ENCODE measurements at regions not wholly inside any gene's neighbourhood (a gene's known extent, or its start where the extent isn't known, plus 50 kb on each side); places are given as distances from the start of the nearest gene placed in this dataset.
A peak's percentile ranks its signal among the peaks of the same experiment; 100 is the strongest.
"Not testable (repeated sequence)": the region's sequence is repeated elsewhere in the genome, so short reads cannot be mapped to it uniquely, and the experiment has no call there.

DNA sequence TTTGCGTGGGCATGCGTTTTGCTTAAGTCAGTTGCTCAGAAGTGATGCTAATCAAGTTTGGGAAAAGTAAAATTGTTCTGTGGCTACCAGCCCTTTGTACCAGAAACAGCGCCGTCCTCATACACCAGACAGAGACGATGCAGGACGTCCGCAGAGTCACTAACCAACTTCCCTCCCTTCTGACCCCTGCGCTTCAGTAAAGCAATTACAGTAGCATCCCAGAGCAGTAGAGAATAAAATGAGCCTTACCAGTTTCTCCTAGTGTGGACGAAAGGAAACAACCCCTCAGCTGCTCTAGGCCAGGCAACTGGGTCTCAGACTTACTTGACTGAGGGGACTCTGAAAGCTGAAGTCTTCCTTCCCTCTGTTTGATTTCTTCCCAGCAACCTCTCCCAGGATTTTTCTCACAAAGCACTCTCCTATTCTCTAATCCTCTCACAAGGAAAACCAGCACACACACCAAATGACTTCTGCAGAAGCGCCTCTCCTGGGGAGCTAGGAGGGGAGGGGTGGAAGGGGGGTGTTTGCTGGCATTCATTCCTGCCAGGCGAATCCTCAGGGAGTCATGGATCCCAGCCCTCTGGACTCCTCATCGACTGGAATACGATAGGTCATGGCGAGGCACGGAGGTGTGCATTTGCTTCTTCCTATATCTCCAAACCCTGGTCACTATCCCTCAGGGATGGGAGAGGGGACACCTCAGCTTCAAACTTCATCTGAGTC is 56.0 kb upstream of the MID1 start:
- no peak for DNase-seq

DNA sequence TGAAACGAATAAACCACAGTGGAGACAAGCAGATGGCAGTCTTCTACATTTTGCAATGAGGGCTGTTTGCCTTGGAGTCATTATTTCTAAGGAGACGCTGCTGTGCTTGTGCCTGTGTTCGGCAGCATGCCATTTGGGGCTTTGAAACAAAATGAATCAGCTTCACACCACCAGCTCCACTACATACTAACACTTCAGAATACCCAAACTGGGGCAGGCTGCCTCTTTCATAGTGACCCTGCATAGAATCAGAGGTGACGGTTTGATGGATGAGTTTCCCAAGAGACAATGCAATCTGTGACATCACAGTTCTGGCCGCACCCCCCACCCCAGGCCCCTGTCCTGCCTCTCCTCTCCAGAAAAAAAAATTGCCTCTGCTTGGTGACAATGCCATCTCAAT is 57.1 kb upstream of the MID1 start:
- DNase-seq, result no peak

DNA sequence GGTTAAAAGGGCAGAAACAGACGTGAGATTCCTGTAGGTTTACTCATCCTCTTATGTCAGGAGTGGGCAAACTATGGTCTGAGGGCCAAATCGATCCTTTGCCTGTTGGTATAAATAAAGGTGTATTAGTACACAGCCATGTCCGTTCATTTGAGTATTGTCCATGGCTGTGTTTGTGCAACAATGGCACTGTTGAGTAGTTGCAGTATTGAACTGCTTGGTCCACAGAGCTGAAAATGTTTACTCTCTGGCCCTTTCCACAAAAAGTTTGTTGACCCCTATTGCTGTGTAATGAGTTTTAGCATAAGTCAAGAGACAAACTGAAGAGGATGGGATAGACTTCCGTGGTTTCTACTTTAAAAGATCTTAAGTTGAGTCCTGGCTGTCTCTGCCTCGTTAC is 59.0 kb upstream of the MID1 start:
- no peak for DNase-seq

DNA sequence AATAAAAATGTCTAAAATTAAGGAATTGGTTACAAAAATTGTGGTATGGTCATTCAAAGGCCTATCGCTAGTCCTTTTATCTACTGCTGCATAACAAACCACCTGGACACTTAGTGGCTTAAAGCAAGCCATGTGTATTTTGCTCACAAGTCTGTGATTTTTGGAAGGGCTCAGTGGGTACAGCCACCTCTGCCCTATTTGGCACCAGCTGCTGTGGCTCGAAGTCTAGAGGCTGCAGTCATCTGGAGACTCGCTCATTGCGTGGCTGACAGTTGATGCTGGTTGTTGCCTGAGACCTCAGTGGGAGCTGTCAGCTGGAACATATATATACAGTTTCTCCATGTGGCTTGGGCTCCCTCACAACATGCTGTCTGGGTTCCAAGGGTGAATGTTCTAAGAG is 60.8 kb upstream of the MID1 start:
- DNase-seq, result no peak

DNA sequence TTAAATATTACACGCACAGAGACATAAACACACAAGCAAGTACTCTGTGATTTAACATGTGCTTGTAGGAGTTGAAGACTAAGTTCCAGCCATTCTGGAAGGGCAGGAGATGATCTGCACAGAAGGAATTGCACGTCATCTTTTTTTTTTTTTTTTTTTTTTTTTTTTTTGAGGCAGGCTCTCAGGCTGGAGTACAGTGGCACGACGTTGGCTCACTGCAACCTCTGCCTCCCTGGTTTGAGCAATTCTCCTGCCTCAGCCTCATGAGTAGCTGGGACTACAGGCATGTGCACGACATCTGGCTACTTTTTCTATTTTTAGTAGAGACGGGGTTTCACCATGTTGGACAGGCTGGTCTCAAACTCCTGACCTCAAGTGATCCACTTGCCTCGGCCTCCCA is 63.2 kb upstream of the MID1 start:
- not testable (repeated sequence) for DNase-seq

DNA sequence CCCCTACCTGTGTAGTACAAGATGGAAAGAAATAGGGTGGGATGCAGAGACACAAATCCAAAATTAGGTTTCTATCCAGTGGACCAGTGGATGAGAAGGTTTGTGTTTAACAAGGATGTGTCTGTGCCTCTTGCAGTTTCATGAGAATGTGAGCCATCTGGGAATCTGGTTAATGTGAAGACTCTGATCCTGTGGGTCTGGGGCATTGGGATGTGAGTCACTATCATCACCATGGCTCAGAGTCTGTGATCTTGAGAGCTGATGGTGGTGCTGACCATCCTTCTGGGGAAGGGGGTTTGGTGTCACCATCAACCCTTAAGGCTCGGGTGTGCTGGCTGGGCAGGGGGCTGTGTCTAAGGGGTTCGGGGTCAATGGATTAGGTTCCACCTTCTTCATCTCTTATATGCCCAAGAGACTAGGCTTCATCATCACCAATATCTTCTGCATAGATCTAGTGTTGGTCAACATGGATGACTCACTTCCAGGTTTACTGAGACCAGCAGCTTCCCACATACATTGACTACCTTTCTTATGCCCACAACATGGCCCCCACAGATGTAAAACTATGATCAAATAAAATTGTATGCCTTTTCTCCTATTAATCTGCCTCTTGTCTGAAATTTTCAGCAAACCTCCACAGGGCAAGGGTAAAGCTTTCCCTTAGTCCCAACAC is 65.7 kb upstream of the MID1 start:
- DNase-seq, result no peak

DNA sequence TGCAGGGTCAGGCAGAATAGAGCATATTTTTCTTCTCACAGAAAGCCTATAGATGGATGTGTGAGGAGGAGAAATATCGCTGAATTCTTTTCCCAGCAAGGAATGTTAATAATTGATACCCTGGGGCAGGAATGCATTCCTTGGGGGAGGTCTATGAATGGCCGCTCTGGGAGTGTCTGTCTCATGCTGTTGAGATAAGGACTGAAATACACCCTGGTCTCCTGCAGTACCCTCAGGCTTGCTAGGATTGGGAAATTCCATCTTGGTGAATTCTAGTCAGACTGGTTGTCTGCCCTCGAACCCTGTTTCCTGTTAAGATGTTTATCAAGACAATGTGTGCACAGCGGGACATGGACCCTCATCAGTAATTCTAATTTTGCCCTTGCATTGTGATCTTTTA is 71.4 kb upstream of the MID1 start:
- not testable (repeated sequence) for DNase-seq

DNA sequence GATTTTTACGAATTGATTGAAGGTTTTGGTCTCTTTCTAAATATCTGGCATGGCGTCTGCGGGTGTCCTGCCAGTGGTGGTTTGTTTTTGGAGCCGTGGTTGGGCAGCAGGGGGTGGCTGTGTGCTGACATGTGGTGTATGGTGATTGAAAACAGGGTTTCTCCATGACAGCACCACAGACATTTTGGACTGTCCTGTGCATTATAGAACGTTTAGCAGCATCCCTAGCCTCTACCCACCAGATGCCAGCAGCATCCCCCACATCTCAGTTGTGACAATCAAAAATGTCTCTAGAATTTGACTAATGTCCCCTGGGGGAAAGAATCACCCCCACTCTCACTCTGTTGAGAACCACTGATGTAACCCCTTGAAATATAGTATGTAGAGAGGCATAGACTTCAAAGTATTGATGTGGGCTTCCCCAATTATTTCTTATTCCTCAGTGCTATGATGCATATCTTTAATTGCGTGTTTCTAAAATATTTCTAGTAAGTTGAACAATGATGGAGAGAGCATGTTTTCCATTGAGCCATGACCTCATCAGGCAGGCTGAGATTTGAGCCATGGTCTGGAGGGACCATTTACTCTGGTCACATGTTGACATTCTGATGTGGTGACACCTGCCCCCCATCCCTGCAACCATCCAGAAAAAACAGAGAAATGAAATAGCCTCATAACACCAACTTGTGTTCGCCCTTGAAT is 77.4 kb upstream of the MID1 start:
- no peak for DNase-seq

DNA sequence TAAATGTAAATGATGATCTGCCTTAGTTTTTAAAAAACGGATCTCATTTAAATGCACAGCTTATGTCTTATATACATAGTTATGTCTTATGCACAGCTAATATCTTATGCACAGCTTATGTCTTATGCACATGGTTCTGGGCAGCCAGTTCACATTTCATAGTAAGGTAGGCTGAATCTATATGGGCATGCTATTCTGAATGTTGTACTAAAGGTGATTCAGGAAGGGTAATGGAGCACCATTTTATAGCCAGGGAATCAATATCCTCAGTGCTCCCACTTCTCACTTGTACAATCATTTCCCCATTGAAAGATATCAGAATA is 77.9 kb upstream of the MID1 start:
- no peak for DNase-seq

DNA sequence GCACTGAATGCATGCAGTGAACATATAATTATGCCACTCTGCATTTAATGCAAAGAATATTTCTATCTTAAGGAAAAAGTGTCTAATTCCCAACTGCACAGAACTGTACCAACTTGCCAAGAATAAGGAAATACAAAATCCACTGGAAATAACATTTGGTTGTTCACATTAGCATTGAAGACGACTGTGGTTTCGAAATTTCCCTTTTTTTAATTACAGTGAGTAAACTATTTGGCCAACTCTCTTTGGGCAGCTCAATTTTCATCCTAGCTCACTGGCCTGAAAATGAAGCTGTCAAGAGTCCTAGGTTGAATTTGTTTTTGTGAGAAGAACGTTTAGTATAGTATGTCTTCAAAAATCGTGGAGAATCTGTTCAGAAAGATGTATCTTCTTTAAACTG is 81.6 kb upstream of the MID1 start:
- DNase-seq, result no peak

DNA sequence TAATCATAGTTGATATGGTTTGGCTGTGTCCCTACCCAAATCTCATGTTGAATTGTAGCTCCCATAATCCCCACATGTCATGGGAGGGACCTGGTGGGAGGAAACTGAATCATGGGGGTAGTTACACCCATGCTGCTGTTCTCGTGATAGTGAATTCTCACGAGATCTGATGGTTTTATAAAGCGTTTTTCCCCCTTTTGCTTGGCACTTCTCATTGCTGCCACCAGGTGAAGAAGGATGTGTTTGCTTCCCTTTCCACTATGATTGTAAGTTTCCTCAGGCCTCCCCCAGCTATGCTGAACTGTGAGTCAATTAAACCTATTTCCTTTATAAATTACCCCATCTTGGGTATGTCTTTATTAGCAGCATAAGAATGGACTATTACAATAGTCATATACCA is 86.0 kb upstream of the MID1 start:
- not testable (repeated sequence) for DNase-seq

DNA sequence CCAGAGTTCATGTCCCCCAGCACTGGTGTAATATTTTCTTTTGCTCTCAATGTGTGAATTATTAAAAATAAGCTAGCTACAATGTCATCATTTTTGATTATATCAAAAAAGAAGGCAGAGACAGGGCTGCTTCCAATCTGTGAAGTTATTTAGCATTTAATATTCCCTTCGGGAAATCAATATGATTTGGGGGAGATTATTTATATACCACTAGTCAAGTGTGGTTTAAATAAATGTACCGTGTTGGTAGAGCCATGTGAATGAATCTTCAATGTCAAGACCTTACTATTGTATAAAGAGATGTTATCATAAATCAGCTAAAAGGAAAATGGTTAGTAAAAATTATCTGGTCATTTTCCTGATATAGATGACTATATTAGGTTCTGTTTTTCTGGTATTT is 87.4 kb upstream of the MID1 start:
- no peak for DNase-seq

DNA sequence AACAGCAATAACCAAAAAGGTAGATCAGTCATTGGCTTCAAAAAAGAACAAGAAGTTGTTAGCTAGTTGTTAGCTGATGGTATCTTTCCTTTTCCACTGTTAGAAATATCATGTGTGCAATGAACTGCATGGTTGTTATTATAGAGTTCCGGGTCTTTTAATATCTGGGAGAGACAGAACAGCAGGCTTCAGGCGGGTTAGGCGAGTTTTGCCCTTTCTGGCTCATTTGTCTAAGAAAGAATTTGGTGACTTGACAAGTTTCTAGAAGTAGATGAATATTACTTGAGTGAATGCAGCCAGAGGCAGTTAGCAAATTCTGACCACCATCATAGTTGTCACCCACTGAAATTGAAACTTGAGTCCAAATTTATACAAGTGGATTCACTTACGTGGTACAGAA is 88.9 kb upstream of the MID1 start:
- DNase-seq, result no peak

DNA sequence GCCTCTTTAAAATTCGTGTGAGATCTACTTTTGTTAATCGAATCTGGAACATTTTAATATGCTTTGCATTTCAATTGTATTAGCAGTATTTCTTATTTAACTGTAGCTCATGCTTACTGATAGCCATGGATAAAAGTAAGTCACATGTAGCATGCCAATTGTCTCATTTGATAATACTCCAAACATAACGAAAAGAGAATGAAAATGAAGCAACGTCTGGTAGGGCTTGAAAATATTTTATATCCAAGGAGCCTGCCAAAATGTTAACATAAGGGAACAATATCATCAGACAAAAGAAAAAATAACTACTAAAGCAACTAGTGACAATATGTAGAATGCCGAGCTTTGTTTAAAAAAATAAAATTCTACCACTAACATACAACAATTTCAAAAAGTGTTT is 94.1 kb upstream of the MID1 start:
- no peak for DNase-seq

DNA sequence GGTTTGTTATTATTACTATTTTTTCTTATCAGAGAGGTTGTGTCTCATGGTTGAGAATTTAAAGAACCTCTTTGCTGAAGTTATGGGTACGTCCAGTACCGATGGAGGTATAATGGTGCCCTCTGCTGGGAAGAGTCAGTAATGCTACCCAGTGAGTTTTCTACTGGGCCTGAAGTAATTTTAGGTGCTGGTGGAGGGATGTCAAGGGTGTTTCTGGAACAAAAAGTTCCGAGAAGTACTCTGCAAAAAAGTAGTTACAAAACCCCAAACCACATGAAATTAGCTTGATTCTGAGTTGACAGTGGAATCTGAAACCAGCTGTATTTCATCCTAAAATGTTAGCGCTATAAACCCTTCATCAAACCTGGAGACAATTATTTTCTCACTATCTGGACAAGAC is 102.5 kb upstream of the MID1 start:
- DNase-seq, result peak; percentile 14

DNA sequence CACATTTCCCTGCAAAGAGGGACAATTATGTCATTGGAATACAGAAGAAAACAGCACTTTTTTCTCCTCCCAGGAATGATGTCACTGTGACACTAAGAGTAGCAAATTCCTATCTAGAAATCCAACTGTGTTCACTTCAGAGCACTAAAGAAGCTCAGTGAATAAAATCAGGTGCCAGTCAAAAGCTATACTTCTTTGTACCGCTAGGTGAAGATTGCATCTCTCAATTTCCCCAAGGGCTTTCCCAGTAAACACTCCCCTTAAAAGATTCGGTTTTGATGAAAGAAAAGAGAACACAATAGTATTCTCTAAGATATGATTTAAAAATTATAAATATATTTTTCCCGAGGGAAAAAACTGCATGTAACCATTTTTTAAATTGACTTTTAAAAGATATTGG is 104.7 kb upstream of the MID1 start:
- DNase-seq, result no peak

DNA sequence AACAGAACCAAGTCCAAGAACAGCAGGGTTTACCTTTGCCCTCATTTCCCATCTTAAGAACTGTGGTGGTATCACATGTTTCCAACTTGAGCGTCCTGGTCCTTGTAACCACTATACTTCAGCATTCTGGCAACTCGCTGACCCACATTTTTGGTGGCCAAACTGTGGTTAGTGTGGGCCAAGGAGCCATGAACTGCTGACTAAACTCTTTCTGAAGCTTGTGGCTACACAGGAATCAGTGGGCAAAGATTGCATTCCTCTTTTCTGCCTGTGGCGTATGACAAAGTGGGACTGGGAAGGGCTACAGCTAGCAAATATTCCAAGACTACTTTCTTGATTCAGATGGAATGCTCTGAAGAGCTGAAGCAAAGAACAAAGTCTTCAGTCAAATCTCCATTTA is 106.3 kb upstream of the MID1 start:
- no peak for DNase-seq

DNA sequence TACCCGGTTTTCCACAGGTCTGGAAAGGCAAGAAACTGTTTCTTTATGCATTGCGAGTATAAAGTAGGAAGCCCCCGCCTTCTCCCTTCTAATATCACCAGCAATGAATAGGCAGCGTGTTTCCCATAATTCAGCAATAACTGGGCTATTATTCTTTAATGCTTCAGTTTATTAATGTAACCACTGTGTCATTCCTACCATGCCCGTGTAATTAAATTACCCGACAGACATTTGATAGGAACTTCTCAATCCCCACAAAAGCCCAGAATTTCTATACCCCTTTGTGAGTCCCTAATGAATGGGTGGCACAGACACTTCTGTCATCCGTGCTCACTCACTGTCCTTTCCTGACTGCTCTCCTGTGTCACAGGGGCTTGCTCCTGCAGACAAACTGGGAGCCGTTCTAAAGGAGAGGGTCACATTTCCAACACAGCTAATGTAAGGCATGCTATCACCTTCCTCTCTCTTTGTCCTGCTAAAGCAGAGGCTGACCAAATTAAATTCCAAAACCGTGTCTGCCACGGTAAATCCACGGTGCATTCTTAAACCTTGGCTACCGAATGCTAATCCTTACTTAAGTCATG is 108.5 kb upstream of the MID1 start:
- no peak for DNase-seq

DNA sequence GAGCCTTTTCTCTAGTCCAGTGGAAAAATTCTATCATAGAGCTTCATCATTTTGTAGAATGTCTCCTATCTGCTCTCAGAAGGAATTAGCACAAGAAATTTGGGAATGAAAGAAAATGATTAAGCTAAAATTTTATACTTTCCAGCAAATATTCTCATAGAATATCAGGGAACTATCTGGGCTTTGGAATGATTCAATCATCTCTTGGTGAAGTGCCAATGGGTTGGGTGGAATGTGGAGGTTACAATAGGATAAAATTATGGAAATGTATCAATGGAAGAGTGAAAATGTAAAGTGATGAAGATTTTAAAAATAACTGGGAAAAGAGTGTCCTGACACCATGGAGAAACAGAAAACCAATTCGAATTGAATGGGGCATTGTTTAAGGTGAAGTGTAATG is 119.0 kb upstream of the MID1 start:
- DNase-seq, result no peak

DNA sequence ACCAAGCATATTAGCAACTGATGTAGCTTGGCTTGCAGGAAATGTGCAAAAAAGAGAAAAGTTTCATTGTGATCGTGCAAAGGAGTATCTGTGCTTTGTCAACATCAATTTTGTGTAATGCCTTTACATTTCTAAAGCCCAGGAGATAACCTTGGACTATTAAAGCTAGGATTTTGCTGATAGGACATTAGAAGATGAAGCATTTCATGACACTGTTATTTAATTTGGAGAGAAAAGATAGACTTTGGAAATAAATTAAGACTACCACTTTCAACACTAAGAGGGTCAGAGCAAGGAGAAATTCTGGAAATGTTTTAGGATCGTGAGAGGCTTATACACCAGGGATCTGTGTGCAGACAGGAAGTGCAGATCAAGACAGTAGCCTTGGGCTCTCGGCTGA is 120.6 kb upstream of the MID1 start:
- no peak for DNase-seq

DNA sequence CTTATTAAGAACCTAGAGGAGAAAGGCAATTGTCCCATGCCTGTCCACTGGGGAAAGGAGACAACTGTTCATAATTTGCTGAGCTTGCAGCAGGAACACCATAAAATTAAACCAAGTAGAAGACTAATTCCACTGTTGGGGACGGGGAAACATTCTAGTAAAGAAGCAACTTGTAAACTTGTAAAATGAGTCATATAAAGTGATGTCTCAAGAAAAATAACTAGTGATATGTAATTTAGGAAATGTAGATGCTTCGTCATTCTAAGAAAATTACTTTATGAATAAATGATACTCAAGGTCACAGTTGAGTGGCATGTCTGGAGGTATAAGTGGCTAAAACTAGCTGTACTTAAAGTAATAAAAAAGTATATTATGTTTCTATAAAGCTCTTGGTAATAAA is 121.2 kb upstream of the MID1 start:
- no peak for DNase-seq

DNA sequence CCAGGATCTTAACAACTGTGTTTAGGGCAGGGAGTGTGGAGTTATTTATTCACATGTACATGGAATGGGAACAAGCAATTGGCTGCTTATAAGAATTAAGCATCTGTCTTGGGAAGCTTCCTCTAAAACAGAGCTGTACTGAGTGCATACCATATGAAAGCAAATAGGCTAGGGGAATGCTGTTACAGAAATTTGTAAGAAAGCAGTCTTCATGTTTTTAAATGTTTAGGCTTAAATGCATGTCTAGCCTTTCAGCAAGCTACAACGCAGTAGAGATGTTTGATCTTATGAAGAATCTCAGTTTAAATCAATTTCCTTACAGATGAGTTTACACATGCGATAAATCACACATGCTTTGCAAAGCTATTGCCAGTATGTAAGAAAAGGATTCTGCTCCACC is 123.1 kb upstream of the MID1 start:
- DNase-seq, result no peak

DNA sequence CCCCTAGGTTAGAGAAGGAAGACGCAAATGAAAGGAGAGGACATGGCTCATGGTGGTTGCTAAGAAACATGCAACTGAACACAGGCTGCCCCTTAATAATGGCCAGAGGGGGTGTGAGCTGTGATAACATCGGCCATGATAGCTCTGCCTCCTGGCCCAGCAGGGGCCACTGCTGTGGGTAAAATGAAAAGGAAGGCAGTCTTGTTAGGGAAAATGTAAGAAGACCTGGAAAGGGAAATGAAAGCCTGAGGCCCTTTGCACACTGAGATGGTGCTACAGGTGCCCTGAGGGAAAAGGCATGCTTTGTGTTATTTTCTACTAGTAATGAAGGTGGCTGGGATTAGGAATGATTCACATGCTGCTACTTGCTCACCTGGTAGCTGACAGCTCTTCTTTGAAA is 123.6 kb upstream of the MID1 start:
- no peak for DNase-seq

DNA sequence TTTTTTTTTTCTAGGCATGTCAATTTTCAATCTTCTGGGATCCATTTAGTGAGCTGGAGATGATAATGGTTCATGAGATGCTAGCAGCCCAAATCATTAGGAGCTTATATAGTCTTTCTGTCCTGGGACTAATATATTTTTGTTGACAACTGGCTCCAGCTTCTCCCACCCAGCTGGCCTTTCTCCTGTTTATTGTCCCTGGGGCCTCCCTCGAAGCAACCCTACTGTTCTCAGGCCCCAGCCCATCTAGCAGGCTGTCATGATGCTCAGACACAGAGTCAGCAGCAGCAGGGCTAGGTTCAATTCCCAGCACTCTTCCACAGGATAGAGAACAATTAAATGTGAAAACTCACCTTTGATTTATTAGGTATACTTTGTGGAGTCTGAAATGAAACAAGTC is 127.6 kb upstream of the MID1 start:
- DNase-seq, result no peak

All from activated naive CD4-positive, alpha-beta T cell treated with anti-CD3 and anti-CD28 coated beads, Interleukin-2, amount 50 U/mL, for 16 hours (primary cell).